T47D (cell line): ENCODE measurements at regions not wholly inside any gene's neighbourhood (a gene's known extent, or its start where the extent isn't known, plus 50 kb on each side); places are given as distances from the start of the nearest gene placed in this dataset.

Experiments used
- DNase-seq, 2 experiments: peaks; one replicate each; pipeline versions ENCODE4 v3.0.0 to v3.0.0-alpha.2; 2011 to 2012; ENCODE audit warnings: low read depth in 1 of 2, low spot score in 1 of 2
- JUND ChIP-seq: IDR thresholded peaks from 2 replicates; pipeline ENCODE4 v1.6.1; 2012; ENCODE audit warnings: low read depth
- in situ Hi-C: cut with HindIII; loops from 2 replicates; pipeline ENCODE4 v1.10.0; 2016; ENCODE audit warnings: low sequenced_read_pairs, low pct_unique_long_range_greater_than_20kb

DNA sequence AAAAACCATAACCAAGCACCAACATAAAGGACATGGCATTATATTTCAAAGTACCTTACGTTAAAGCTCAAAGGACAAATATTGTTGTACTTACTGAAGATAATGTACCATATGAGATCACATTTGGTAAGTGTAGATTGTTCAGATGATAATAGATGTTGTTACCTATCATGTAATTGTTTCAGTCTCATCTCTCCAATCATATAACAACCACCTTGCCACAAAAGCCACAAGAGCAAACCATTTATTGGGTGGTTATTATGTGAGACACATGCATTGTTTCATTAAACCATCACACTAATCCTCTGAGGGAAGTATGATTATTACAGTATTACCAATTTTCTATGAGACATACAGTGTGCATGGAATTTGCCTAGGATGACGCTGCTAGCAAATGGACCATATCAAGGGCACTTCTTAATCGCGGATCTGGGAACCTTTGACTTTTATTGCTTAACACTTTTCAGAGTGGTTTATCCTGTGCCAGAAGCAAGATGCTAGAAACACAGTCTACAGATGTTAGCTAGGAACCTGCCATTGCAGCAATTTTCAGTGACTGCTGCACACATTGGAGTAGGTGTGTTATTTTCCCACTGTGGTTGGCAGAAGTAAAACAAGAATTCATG, 149.8 kb upstream of the AKIRIN2 start:
- no peak for DNase-seq
- no peak for TF ChIP-seq JUND
- in situ Hi-C loops = no loop called here

DNA sequence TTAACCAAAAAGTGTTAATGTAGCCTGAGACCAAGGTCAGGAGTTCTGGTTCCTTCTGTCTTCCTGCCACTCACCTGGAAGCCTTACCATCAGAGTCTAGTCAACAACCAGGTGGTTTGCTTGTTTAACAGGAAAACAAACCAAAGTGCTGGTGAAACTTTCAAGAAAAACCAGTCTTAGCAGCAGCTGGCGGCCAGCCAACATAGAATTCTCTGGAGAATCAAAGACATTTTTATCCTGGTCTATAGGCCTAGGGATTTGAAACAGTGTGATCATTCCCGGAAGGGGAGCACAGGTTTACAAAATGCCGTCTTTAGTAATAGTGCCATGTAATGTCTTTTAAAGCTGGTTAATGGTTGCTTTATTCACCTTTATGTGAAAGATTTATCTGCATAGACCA, 146.6 kb upstream of the AKIRIN2 start:
- DNase-seq = peak; percentile 5 to 84
- in situ Hi-C loops = no loop called here
- TF ChIP-seq JUND = no peak

DNA sequence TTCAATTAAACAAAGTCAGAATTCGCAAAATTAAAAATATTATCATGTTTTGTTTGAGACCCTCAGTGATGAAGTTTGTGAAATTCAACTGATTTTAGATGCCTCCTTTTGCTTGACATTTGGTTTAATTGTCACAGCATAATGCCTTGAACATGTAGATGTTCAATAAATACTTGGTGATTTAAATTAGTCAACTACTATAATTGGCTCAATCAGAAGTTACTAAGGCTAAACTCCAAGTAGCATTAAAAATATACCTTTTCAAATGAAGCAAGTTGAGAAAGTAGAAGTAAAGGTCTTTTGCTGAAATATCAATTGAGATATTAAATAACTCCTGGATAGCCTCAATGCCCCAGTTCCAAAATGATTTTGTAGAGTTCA, 145.8 kb upstream of the AKIRIN2 start:
- in situ Hi-C loops = no loop called here
- TF ChIP-seq JUND = no peak
- DNase-seq = no peak

DNA sequence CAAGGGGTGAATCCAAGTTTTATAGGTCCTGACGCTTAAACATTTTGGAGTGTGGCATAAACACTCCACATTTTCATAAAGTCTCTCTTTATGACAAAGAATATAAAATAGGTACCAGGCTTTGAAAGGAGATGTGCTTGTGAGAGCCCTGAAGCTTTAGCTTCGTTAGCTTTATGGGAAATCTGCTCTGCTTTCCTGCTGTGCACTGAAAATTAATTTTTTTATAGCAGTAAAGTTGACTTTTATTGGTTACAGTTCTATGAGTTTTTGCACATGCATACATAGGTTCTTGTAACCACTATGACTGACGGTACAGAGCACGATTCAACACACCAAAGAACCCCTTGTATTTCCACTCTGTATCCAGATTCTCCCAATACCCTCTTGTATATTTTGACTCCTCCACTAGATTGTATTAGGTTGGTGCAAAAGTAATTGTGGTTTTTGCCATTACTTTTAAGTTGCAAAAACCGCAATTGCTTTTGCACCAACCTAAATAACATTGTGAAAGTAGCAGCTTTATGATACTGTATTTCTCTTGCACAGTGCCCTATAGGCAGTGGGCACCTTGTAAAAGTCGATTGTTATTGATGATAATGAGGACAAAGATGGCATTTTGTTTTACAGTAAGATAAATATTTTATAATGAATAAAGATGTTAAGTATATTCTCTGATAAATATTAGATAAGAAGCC, 145.2 kb upstream of the AKIRIN2 start:
- TF ChIP-seq JUND = no peak
- in situ Hi-C loops = no loop called here
- no peak for DNase-seq

DNA sequence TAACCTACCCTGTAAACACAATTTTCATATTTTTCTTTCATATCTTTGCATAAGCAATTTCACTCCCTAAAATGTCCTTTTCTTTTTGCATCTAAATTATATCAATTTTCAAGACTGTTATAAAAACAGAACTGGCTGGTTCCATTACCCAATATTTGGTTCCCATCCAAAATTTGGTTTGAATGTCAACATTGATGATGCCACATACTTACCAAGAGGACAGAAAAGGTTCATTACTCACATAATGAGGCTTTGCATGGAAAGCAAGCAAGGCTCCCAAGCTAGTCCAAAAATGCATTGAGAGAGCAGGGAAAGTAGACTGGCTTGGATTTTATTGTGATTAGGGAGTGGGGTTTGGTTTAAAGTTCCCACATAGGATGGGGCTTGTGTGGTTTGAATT, 144.4 kb upstream of the AKIRIN2 start:
- peak in 1 of 2 experiments; percentile 24 for DNase-seq
- TF ChIP-seq JUND = no peak
- in situ Hi-C loops = no loop called here

DNA sequence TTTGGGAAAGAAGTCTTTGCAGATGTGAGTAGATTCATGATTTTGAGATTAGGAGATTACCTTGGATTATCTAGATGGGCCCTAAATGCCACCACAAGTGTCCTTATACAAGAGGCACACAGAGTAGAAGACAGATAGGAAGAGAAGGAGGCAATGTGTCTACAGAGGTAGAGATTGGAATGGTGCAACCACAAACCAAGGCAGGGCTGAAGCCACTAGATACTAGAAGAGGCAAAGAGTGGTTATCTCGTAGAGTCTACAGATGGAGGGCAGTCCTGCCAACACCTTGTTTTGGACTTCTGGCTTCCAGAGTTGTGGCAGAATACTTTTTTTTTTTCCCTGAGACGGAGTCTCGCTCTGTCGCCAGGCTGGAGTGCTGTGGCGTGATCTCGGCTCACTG, 138.3 kb upstream of the AKIRIN2 start:
- in situ Hi-C loops = no loop called here
- DNase-seq = no peak
- TF ChIP-seq JUND = no peak

DNA sequence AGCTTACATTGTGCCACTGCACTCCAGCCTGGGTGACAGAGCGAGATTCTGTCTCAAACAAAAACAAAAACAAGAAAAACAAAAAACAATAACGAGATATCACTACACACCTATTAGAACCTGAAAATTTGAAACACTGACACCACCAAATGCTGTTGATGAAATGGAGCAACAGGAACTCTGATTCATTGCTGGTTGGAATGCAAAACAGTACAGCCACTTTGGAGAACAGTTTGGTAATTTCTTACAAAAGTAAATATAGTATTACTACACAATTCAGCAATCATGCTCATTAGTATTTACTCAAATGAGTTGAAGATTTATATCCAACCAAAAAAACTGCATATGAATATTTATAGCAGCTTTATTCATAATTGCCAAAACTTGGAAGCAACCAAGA, 135.8 kb upstream of the AKIRIN2 start:
- in situ Hi-C loops = no loop called here
- DNase-seq = no peak
- TF ChIP-seq JUND = no peak

DNA sequence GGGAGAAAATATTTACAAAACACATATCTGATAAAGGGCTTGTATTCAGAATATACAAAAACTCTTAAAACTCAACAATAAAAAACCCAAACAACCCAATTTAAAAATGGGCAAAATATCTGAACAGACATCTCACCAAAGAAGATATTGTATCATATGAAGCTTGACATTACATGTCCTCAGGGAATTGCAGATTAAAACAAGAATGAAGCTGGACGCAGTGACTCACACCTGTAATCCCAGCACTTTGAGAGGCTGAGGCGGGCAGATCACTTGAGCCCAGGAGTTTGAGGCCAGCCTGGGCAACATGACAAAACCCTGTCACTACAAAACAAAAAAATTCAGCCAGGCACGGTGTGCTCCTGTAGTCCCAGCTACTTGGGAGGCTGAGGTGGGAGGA, 135.4 kb upstream of the AKIRIN2 start:
- in situ Hi-C loops = no loop called here
- no peak for TF ChIP-seq JUND
- no peak for DNase-seq

DNA sequence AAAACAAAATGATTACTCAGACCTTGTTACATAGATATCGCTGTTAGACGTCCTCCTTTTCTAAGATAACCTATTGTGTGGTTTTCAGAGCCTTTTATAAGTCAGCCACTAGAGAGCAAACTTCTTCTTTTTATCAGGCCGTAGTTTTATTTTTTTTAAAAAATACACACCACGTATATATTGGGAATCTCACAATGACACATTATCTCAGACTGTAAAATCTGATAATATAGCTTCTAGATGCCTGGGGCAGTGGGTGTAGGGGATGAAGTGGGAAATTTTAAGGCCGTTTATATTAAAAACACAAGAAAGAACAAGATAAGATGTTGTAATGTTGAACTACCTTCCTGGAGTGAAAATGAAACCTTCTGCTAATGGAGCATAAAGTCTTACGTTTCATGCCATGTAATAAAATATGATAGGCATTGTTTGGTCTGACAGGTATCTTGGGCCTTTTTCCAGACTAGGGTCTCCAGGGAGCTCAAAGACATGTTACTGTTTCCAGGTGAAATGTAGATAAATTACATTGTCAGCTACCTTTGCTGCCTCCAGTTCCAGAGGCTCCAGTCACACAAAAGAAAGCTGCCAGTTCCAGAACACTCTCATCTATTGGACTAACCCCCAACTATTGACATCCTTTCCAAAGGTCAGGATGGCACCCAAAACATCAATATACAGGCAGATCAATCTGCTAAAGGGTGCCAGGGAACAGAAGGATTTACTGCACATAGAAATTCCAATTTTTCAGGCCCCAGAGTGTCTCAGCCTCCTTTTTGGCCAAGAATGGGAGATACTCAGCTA, 130.2 kb upstream of the AKIRIN2 start:
- DNase-seq = peak in 1 of 2 experiments; percentile 5
- no peak for TF ChIP-seq JUND
- in situ Hi-C loops = no loop called here

DNA sequence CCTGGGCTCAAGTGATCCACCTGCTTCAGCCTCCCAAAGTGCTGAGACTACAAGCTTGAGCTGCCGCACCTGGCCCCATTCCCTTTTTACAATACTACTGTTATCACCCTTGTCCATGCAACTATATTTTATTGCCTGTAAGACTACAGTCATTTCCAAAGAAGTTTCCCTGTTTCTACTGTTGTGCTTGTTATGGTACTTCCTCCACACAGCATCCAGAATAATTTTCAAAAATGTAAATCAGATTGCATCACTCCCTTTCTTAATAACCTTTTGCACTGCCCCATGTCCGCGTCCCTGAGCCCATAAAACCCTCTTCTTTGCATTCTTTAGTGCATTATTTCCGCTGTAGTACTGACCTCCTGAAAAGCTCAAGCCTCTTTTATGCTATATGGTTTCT, 128.9 kb upstream of the AKIRIN2 start:
- in situ Hi-C loops = no loop called here
- no peak for DNase-seq
- TF ChIP-seq JUND = no peak

DNA sequence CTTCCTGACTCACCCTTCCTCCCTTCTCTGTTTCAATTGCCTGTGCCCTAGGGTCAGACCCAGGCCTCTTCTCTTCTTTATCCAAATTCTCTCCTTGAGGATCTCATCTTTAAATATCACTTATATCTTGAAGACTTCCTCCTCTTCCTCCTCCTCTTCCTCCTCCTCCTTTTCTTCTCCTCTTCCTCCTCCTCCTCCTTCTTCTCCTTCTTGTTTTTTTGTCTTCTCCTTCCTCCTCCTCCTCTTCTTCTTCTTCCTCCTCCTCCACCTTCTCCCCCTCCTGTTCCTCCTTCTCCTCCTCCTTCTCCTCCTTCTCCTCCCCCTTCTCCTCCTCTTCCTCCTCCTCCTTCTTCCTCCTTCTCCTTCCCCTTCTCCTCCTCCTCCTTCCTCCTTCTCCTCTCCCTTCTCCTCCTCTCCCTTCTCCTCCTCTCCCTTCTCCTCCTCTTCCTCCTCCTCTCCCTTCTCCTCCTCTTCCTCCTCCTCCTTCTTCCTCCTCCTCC, 127.6 kb upstream of the AKIRIN2 start:
- in situ Hi-C loops = no loop called here
- no peak for TF ChIP-seq JUND
- DNase-seq = no peak

DNA sequence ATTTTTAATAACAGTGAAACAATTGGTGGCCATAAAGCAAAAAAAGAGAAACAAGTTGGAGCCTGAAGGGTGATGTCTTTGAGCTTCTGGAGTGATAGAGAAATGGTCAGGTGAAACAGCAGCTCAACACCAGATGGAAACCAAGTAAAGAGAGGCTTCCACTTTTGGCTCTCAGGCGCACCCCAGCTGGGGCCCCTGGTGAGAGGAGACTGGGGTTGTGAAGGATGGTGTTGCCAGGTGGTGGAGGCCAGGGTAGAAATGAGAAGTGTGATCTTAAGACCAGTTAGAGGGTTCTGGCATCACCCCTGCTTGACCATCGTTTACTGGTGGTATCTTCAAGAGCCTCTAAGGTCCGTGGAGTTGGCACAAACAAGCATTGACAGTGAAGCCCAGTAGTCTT, 126.0 kb upstream of the AKIRIN2 start:
- TF ChIP-seq JUND = no peak
- no peak for DNase-seq
- in situ Hi-C loops = no loop called here

DNA sequence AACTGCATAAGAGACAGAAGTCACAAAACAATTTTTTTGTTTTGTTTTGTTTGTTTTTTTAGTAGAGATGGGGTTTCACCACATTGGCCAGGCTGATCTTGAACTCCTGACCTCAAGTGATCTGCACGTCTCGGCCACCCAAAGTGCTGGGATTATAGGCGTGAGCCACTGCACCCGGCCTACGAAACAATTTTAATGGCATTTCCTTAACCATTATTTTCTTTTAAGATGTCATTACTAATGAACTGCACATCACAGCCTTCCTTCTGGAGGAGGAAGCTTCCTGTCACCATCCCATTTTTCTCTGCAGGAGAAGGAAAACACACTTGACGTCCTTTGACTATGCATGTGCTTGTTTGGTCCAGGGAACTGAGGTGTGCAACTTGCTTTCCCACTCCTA, 125.3 kb upstream of the AKIRIN2 start:
- no peak for TF ChIP-seq JUND
- no peak for DNase-seq
- in situ Hi-C loops = no loop called here
